ENCODE measurements at regions not wholly inside any gene's neighbourhood (a gene's known extent, or its start where the extent isn't known, plus 50 kb on each side); places are given as distances from the start of the nearest gene placed in this dataset.

DNA sequence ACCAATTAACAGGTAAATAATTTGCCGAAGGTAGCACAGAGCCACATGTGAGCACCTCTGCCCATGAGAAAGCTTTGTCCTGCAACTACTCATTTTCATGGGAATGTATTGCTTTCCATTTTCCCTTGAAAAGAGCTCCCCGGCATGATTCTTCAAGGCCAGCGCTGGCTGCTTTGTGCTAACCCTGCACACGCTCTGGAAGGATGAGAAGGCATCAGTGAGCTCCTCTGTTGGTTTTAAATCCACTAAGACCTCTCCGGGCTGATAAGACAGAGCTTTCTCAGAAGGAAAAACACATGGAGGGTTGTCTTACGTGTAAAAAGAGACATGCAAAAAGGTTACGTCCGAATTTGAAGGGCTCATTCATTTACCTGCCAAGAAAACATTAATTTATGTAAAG is 553.9 kb upstream of the MKI67 start:
- TF ChIP-seq RCOR1 (IDR thresholded peaks at IDR 0.05; ENCODE audit: low read length), result no peak
- TF ChIP-seq, protein P1, sequence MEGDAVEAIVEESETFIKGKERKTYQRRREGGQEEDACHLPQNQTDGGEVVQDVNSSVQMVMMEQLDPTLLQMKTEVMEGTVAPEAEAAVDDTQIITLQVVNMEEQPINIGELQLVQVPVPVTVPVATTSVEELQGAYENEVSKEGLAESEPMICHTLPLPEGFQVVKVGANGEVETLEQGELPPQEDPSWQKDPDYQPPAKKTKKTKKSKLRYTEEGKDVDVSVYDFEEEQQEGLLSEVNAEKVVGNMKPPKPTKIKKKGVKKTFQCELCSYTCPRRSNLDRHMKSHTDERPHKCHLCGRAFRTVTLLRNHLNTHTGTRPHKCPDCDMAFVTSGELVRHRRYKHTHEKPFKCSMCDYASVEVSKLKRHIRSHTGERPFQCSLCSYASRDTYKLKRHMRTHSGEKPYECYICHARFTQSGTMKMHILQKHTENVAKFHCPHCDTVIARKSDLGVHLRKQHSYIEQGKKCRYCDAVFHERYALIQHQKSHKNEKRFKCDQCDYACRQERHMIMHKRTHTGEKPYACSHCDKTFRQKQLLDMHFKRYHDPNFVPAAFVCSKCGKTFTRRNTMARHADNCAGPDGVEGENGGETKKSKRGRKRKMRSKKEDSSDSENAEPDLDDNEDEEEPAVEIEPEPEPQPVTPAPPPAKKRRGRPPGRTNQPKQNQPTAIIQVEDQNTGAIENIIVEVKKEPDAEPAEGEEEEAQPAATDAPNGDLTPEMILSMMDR (IDR thresholded peaks at IDR 0.05), result no peak
- no peak for TF ChIP-seq TAF1 (IDR thresholded peaks at IDR 0.05; ENCODE audit: borderline replicate concordance, low read depth, low read length)
- no peak for TF ChIP-seq EZH2phosphoT487 (IDR thresholded peaks at IDR 0.05; ENCODE audit: borderline replicate concordance, low read depth)
- TF ChIP-seq ELF1 (IDR thresholded peaks at IDR 0.05), result no peak
- no peak for TF ChIP-seq YY1 (IDR thresholded peaks at IDR 0.05; ENCODE audit: low read depth)
- TF ChIP-seq, protein P2, sequence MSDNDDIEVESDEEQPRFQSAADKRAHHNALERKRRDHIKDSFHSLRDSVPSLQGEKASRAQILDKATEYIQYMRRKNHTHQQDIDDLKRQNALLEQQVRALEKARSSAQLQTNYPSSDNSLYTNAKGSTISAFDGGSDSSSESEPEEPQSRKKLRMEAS (IDR thresholded peaks at IDR 0.05; ENCODE audit: low read depth), result no peak
- no peak for TF ChIP-seq EP300 (IDR thresholded peaks at IDR 0.05; ENCODE audit: borderline replicate concordance in 1 of 2, low read depth in 1 of 2, low read length in 1 of 2)
- TF ChIP-seq POLR2AphosphoS5 (IDR thresholded peaks at IDR 0.05; ENCODE audit: low read depth, low read length), result no peak
- TF ChIP-seq, protein P3, sequence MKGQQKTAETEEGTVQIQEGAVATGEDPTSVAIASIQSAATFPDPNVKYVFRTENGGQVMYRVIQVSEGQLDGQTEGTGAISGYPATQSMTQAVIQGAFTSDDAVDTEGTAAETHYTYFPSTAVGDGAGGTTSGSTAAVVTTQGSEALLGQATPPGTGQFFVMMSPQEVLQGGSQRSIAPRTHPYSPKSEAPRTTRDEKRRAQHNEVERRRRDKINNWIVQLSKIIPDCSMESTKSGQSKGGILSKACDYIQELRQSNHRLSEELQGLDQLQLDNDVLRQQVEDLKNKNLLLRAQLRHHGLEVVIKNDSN (IDR thresholded peaks at IDR 0.05; ENCODE audit: borderline replicate concordance, low read depth), result no peak
